Tibial nerve (tissue), 4 donors: ENCODE measurements at regions not wholly inside any gene's neighbourhood (a gene's known extent, or its start where the extent isn't known, plus 50 kb on each side); places are given as distances from the start of the nearest gene placed in this dataset.

ENCODE experiments used
- DNase-seq, 2 donors: peaks; one replicate each; pipeline ENCODE4 v3.0.0-alpha.2; 2019; ENCODE audit warnings: low spot score in 2 of 2
- H3K27ac ChIP-seq, 4 donors: fragments of 200-600 bp; sonication (generic) in 3 of 4; one replicate each; pipeline ENCODE4 v1.5.1; 2017 to 2019; ENCODE audit warnings: mild to moderate bottlenecking in 1 of 4
- H3K27me3 ChIP-seq, 2 donors: fragments of 200-600 bp; sonication (generic) in 1 of 2; one replicate each; pipeline versions ENCODE4 v1.5.1 to v1.6.0; 2017 to 2019
- H3K36me3 ChIP-seq, 3 donors: fragments of 200-600 bp; sonication (generic); one replicate each; pipeline ENCODE4 v1.5.1; 2018 to 2019
- H3K4me1 ChIP-seq, 4 donors: fragments of 200-600 bp; sonication (generic) in 3 of 4; one replicate each; pipeline ENCODE4 v1.5.1; 2017 to 2019
- H3K4me3 ChIP-seq, 4 donors: fragments of 200-600 bp; sonication (generic) in 3 of 4; one replicate each; pipeline ENCODE4 v1.5.1; 2017 to 2019; ENCODE audit warnings: mild to moderate bottlenecking in 1 of 4, moderate library complexity in 1 of 4
- H3K9me3 ChIP-seq, 4 donors: fragments of 200-600 bp; sonication (generic) in 3 of 4; one replicate each; pipeline ENCODE4 v1.5.1; 2017 to 2019
- EP300 ChIP-seq, 2 donors: sonication (generic); formaldehyde crosslinking; IDR thresholded peaks; one replicate each; pipeline ENCODE4 v1.6.1; 2017; ENCODE audit warnings: antibody characterized with exemption in 2 of 2, mild to moderate bottlenecking in 1 of 2
- POLR2A ChIP-seq, 2 donors: fragments of 450-650 bp; IDR thresholded peaks; one replicate each; pipeline ENCODE4 v1.6.1; 2017; ENCODE audit warnings: antibody characterized with exemption in 2 of 2, mild to moderate bottlenecking in 2 of 2, moderate library complexity in 2 of 2
- WGBS, 2 donors: methylation state at CpG; one replicate each; pipeline ENCODE4 v1.1.5; 2018; 5-methylcytosine and 5-hydroxymethylcytosine counted together
- TF ChIP-seq, protein P1 (sequence below), 5 experiments: fragments of 200-600 bp in 3 of 5; fragments of 450-650 bp in 2 of 5; sonication (generic) in 3 of 5; IDR thresholded peaks; one replicate each; pipeline ENCODE4 v1.5.1; 2016 to 2019; ENCODE audit warnings: antibody characterized with exemption in 5 of 5, mild to moderate bottlenecking in 3 of 5, moderate library complexity in 2 of 5

- Histone ChIP-seq H3K4me1 (no peaks in the 10 kb centered on the region), H3K4me3 (no peak overlapping the region), H3K27ac (no peak overlapping the region), H3K27me3 (no peaks in the 10 kb centered on the region), H3K36me3 (no peaks in the 10 kb centered on the region), H3K9me3 (no peaks in the 10 kb centered on the region)
- no peak for TF ChIP-seq EP300 (IDR thresholded peaks at IDR 0.05)
- TF ChIP-seq, protein P1, sequence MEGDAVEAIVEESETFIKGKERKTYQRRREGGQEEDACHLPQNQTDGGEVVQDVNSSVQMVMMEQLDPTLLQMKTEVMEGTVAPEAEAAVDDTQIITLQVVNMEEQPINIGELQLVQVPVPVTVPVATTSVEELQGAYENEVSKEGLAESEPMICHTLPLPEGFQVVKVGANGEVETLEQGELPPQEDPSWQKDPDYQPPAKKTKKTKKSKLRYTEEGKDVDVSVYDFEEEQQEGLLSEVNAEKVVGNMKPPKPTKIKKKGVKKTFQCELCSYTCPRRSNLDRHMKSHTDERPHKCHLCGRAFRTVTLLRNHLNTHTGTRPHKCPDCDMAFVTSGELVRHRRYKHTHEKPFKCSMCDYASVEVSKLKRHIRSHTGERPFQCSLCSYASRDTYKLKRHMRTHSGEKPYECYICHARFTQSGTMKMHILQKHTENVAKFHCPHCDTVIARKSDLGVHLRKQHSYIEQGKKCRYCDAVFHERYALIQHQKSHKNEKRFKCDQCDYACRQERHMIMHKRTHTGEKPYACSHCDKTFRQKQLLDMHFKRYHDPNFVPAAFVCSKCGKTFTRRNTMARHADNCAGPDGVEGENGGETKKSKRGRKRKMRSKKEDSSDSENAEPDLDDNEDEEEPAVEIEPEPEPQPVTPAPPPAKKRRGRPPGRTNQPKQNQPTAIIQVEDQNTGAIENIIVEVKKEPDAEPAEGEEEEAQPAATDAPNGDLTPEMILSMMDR (IDR thresholded peaks at IDR 0.05), result no peak
- TF ChIP-seq POLR2A (IDR thresholded peaks at IDR 0.05), result no peak
- 73 to 75% methylated on average over 3 of the region's 3 CpGs for WGBS, 2 donors
- DNase-seq, result no peak
These were observed 91.5 kb upstream of the GOLIM4 start for GRCh38 chr3:168187233-168187632.

DNA sequence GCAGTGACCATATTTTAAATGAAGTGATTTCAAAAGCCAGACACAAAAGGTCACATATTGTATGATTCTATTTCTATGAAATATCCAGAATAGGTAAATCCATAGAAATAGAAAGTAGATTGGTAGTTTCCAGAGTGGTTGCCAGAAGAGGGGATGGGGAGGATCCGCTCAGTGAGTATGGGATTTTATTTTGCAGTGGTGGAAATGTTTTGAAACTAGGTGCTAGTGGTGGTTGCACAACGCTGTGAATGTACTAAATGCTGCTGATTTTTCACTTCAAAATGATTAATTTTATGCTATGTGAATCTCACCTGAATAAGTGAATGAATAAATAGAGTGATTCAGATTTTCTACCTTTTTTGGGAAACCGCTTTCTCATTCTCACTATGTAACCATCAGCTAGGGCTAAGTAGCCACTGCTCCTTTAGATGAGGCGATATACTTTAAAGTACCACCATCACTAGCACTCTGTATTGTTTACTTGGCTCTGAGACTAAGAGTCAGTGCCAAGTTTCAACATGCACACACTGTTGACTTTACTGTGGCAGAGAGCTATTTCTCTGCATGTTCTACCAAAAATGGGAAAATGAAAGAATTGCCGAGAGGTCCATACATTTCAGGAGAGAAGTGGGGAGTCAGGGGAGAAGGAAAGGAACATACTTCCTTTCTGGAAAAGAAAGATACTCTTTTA, 90.7 kb upstream of the GOLIM4 start:
- H3K4me3 ChIP-seq, result no peak overlapping the region
- 90 to 92% methylated on average over 5 of the region's 5 CpGs for WGBS, 2 donors
- H3K9me3 ChIP-seq, result no peaks in the 10 kb centered on the region
- H3K36me3 ChIP-seq, result no peaks in the 10 kb centered on the region
- H3K4me1 ChIP-seq, result no peaks in the 10 kb centered on the region
- no peak overlapping the region for H3K27ac ChIP-seq
- TF ChIP-seq POLR2A (IDR thresholded peaks at IDR 0.05), result no peak
- no peak for TF ChIP-seq EP300 (IDR thresholded peaks at IDR 0.05)
- TF ChIP-seq, protein P1 (IDR thresholded peaks at IDR 0.05), result no peak
- no peaks in the 10 kb centered on the region for H3K27me3 ChIP-seq
- no peak for DNase-seq

DNA sequence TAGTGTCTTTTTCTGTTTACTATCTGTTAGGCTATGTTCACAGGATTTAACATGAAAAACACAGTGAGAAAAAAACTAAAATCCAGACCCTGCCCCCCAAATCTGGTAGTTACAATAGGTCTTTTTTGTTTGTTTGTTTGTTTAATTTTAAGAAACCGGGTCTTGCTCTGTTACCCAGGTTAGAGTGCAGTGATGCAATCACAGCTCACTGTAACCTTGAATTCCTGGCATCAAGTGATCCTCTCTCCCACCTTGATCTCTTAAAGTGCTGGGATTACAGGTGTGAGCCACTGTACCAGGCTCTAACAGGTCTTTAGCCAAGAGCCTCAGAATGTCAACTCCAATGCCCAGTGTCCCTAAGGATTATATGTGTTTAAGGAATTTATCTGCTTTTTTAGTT, 88.0 kb upstream of the GOLIM4 start:
- 61 to 64% methylated on average over 1 of the region's 1 CpG for WGBS, 2 donors
- no peak for TF ChIP-seq POLR2A (IDR thresholded peaks at IDR 0.05)
- no peak for TF ChIP-seq EP300 (IDR thresholded peaks at IDR 0.05)
- TF ChIP-seq, protein P1 (IDR thresholded peaks at IDR 0.05), result no peak
- Histone ChIP-seq H3K4me1 (no peaks in the 10 kb centered on the region), H3K9me3 (no peaks in the 10 kb centered on the region), H3K27ac (no peak overlapping the region), H3K27me3 (no peaks in the 10 kb centered on the region), H3K4me3 (no peak overlapping the region), H3K36me3 (no peaks in the 10 kb centered on the region)
- no peak for DNase-seq

- WGBS, 2 donors, result 72 to 76% methylated on average over 3 of the region's 3 CpGs
- Histone ChIP-seq H3K9me3 (no peaks in the 10 kb centered on the region), H3K27ac (no peak overlapping the region), H3K36me3 (no peaks in the 10 kb centered on the region), H3K27me3 (no peaks in the 10 kb centered on the region), H3K4me1 (peaks cover 0 to 3% (median 0%) of the 10 kb centered on the region in 4 donors), H3K4me3 (no peak overlapping the region)
- no peak for DNase-seq
- TF ChIP-seq POLR2A (IDR thresholded peaks at IDR 0.05) (no peak), EP300 (IDR thresholded peaks at IDR 0.05) (no peak)
- TF ChIP-seq, protein P1 (IDR thresholded peaks at IDR 0.05), result no peak
These were observed 73.0 kb upstream of the GOLIM4 start for GRCh38 chr3:168168743-168169142.

- Histone ChIP-seq H3K27me3 (no peaks in the 10 kb centered on the region), H3K9me3 (no peaks in the 10 kb centered on the region), H3K36me3 (no peaks in the 10 kb centered on the region), H3K4me1 (peaks cover 0 to 11% (median 0%) of the 10 kb centered on the region in 4 donors), H3K4me3 (peak overlapping the region in 1 of 4 donors; percentile 4), H3K27ac (peak overlapping the region in 2 of 4 donors; percentile 22 to 38)
- peak in 1 of 2 donors; percentile 46 for TF ChIP-seq EP300 (IDR thresholded peaks at IDR 0.05)
- TF ChIP-seq, protein P1 (IDR thresholded peaks at IDR 0.05), result peak; percentile 51 to 86 (median 69)
- TF ChIP-seq POLR2A (IDR thresholded peaks at IDR 0.05), result no peak
- peak; percentile 31 to 83 for DNase-seq
- WGBS, 2 donors, result 5 to 7% methylated on average over 6 of the region's 6 CpGs
These were observed 69.9 kb upstream of the GOLIM4 start for GRCh38 chr3:168165390-168166269.
